ENCODE measurements at regions not wholly inside any gene's neighbourhood (a gene's known extent, or its start where the extent isn't known, plus 50 kb on each side); places are given as distances from the start of the nearest gene placed in this dataset.

GRCh38 chr5:126027652-126028051 is 395.6 kb upstream of the GRAMD2B start:
- TF ChIP-seq POLR2A (IDR thresholded peaks at IDR 0.05), result no peak
- TF ChIP-seq CTCF (IDR thresholded peaks at IDR 0.05), result no peak
- TF ChIP-seq POLR2AphosphoS5 (IDR thresholded peaks at IDR 0.05), result no peak

All from suprapubic skin (tissue), 4 donors.